ENCODE measurements at regions not wholly inside any gene's neighbourhood (a gene's known extent, or its start where the extent isn't known, plus 50 kb on each side); places are given as distances from the start of the nearest gene placed in this dataset.

GRCh38 chr22:48147404-48147803 lies 1385.0 kb downstream of the TBC1D22A start:
- Histone ChIP-seq H3K36me3 (ENCODE audit: insufficient read depth, low read depth, low read length) (no peaks in the 10 kb centered on the region), H3K27ac (ENCODE audit: low read length) (no peak overlapping the region), H3K27me3 (ENCODE audit: insufficient read depth, low read length) (peaks cover 23% of the 10 kb centered on the region), H3K9ac (ENCODE audit: low read depth, low read length) (no peak overlapping the region), H3K9me3 (ENCODE audit: insufficient read depth, low read depth, low read length) (no peaks in the 10 kb centered on the region), H3K4me3 (ENCODE audit: low read length) (peak overlapping the region; percentile 9; the same call in 1 of the 2 replicates), H3K4me1 (ENCODE audit: insufficient read depth, low read length) (peaks cover 8% of the 10 kb centered on the region; the same call in 1 of the 2 replicates)

GRCh38 chr22:48146426-48146825 lies 1384.0 kb downstream of the TBC1D22A start:
- peaks cover 23% of the 10 kb centered on the region for H3K27me3 ChIP-seq (ENCODE audit: insufficient read depth, low read length)
- no peak overlapping the region for H3K9ac ChIP-seq (ENCODE audit: low read depth, low read length)
- no peak overlapping the region for H3K27ac ChIP-seq (ENCODE audit: low read length)
- no peak overlapping the region for H3K4me3 ChIP-seq (ENCODE audit: low read length)
- H3K9me3 ChIP-seq (ENCODE audit: insufficient read depth, low read depth, low read length), result no peaks in the 10 kb centered on the region
- no peaks in the 10 kb centered on the region for H3K36me3 ChIP-seq (ENCODE audit: insufficient read depth, low read depth, low read length)
- peaks cover 8% of the 10 kb centered on the region; the same call in 1 of the 2 replicates for H3K4me1 ChIP-seq (ENCODE audit: insufficient read depth, low read length)

DNA sequence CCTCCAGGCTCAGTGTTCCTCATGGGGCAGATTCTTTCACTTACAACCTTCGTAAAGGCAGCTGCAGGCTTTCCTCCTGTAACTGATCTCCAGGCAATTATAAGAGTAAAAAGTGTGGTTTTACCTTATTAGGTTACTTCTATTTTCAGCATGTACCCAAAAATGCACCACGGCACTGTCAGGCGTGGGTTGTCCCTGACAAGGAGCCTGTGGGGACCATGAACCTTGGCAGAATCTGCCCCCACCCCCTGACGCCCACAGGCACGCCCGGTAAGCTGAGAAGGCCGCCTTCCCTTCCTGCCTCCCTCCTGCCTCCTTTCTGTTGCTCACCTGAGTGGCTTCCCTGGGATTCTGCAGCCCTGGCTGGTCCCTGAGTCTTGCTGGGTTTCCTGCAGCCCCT lies 1383.3 kb downstream of the TBC1D22A start:
- Histone ChIP-seq H3K4me3 (ENCODE audit: low read length) (no peak overlapping the region), H3K4me1 (ENCODE audit: insufficient read depth, low read length) (peaks cover 8% of the 10 kb centered on the region; the same call in 1 of the 2 replicates)

GRCh38 chr22:48144318-48144717 lies 1381.9 kb downstream of the TBC1D22A start:
- Histone ChIP-seq H3K9ac (ENCODE audit: low read depth, low read length) (no peak overlapping the region), H3K27ac (ENCODE audit: low read length) (no peak overlapping the region), H3K27me3 (ENCODE audit: insufficient read depth, low read length) (peaks cover 23% of the 10 kb centered on the region), H3K9me3 (ENCODE audit: insufficient read depth, low read depth, low read length) (no peaks in the 10 kb centered on the region), H3K36me3 (ENCODE audit: insufficient read depth, low read depth, low read length) (no peaks in the 10 kb centered on the region), H3K4me1 (ENCODE audit: insufficient read depth, low read length) (peaks cover 8% of the 10 kb centered on the region; the same call in 1 of the 2 replicates), H3K4me3 (ENCODE audit: low read length) (no peak overlapping the region)

More for the DNA sequence above, 1383.3 kb downstream of the TBC1D22A start:
- no peak overlapping the region for H3K27ac ChIP-seq (ENCODE audit: low read length)
- no peak overlapping the region for H3K9ac ChIP-seq (ENCODE audit: low read depth, low read length)
- H3K27me3 ChIP-seq (ENCODE audit: insufficient read depth, low read length), result peaks cover 23% of the 10 kb centered on the region
- H3K9me3 ChIP-seq (ENCODE audit: insufficient read depth, low read depth, low read length), result no peaks in the 10 kb centered on the region
- no peaks in the 10 kb centered on the region for H3K36me3 ChIP-seq (ENCODE audit: insufficient read depth, low read depth, low read length)

DNA sequence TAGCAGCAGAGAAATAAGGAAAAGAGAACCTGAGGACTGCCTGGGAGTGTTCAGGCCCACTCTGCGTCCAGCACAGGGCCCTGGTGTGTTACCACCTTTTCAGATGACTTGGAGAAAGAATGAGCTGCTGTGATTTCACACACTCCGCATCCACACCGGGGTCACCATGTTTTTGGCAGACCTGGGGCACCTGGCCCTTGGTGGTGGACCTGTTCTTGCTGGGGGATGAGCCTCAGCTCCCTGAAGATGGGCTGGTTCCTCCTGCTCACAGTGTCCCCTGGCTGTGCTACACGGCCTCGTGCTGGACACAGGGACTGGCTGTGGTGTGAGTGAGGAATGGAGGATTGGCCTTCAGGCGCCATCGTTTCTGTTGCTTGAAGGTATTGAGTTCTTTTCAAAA lies 1381.4 kb downstream of the TBC1D22A start:
- Histone ChIP-seq H3K4me3 (ENCODE audit: low read length) (no peak overlapping the region), H3K9me3 (ENCODE audit: insufficient read depth, low read depth, low read length) (no peaks in the 10 kb centered on the region), H3K36me3 (ENCODE audit: insufficient read depth, low read depth, low read length) (no peaks in the 10 kb centered on the region), H3K9ac (ENCODE audit: low read depth, low read length) (no peak overlapping the region), H3K27me3 (ENCODE audit: insufficient read depth, low read length) (peaks cover 23% of the 10 kb centered on the region), H3K27ac (ENCODE audit: low read length) (no peak overlapping the region), H3K4me1 (ENCODE audit: insufficient read depth, low read length) (peaks cover 8% of the 10 kb centered on the region; the same call in 1 of the 2 replicates)

DNA sequence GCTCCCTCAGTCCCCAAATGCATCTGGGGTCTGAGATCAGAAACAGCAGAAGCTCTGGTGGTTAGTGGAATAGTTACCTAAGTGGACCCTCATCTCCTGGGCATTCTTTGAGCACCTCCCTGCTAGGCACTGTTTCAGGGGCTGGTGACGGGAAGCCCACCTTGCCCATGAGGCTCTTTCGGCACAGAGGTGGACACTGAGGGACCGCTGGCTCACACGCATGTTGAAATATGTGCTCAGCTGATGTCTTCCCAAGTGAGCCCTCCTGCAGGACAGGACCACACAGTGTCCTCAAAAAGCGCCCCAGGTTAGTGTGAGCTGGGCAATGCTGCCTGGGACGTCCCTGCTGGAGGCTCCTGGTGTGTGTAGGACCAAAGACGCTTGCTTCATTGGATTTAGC lies 1379.9 kb downstream of the TBC1D22A start:
- Histone ChIP-seq H3K36me3 (ENCODE audit: insufficient read depth, low read depth, low read length) (no peaks in the 10 kb centered on the region), H3K27ac (ENCODE audit: low read length) (no peak overlapping the region), H3K9me3 (ENCODE audit: insufficient read depth, low read depth, low read length) (no peaks in the 10 kb centered on the region), H3K27me3 (ENCODE audit: insufficient read depth, low read length) (peaks cover 18% of the 10 kb centered on the region), H3K9ac (ENCODE audit: low read depth, low read length) (no peak overlapping the region), H3K4me1 (ENCODE audit: insufficient read depth, low read length) (peaks cover 3% of the 10 kb centered on the region; the same call in 1 of the 2 replicates), H3K4me3 (ENCODE audit: low read length) (no peak overlapping the region)

GRCh38 chr22:48141301-48141700 lies 1378.9 kb downstream of the TBC1D22A start:
- Histone ChIP-seq H3K27me3 (ENCODE audit: insufficient read depth, low read length) (peaks cover 13% of the 10 kb centered on the region), H3K4me3 (ENCODE audit: low read length) (no peak overlapping the region), H3K36me3 (ENCODE audit: insufficient read depth, low read depth, low read length) (no peaks in the 10 kb centered on the region), H3K9me3 (ENCODE audit: insufficient read depth, low read depth, low read length) (no peaks in the 10 kb centered on the region), H3K4me1 (ENCODE audit: insufficient read depth, low read length) (no peaks in the 10 kb centered on the region), H3K27ac (ENCODE audit: low read length) (no peak overlapping the region), H3K9ac (ENCODE audit: low read depth, low read length) (no peak overlapping the region)

DNA sequence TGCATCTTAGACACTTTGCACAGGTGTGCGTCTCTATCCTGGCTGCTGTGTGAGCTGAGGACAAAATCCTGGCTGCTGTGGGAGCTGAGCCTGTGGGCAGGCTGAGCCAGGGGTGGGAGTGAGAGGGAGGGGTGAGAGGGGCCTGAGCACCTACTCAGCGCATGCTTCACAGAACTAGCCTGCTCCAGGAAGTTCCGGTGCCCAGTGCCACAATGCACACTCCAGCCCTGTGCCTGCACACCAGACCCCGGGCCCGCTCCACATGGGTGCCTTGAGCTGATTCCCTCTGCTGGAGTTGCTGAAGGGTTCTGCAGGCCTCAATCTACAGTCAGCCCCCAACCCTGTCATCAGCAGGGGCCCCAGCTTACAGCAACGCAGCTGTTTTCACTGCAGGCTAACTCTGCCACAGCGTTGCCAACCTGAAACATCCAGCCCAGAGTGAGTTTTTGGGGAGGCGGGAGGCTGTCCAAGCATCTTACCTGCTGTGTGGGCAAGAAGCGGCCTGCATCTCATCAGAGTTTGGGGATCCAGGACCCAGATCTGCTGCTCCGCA lies 1377.9 kb downstream of the TBC1D22A start:
- no peaks in the 10 kb centered on the region for H3K4me1 ChIP-seq (ENCODE audit: insufficient read depth, low read length)
- H3K36me3 ChIP-seq (ENCODE audit: insufficient read depth, low read depth, low read length), result no peaks in the 10 kb centered on the region
- H3K9ac ChIP-seq (ENCODE audit: low read depth, low read length), result no peak overlapping the region
- peaks cover 6% of the 10 kb centered on the region; the same call in 1 of the 2 replicates for H3K27me3 ChIP-seq (ENCODE audit: insufficient read depth, low read length)
- no peak overlapping the region for H3K4me3 ChIP-seq (ENCODE audit: low read length)
- H3K9me3 ChIP-seq (ENCODE audit: insufficient read depth, low read depth, low read length), result no peaks in the 10 kb centered on the region
- no peak overlapping the region for H3K27ac ChIP-seq (ENCODE audit: low read length)

DNA sequence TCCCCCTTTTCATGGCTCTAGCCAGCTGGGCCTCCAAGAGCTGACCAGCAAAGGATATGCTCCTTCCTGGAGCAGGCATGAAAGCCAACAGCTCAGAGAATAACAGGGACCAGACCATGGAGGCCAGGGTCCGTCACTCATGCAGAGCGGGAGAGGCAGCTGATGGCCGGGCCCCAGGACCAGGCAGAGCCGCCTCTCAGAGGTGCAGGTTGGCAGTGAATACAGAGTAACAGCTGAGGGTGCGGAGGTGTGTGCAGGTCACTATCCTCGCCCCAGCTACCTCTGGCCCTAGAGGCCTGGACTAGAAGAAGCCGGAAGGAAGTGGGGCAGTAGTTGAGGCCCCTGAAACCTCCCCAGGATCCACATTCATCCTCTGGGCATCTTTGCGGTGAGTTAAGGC lies 1377.3 kb downstream of the TBC1D22A start:
- Histone ChIP-seq H3K36me3 (ENCODE audit: insufficient read depth, low read depth, low read length) (no peaks in the 10 kb centered on the region), H3K4me1 (ENCODE audit: insufficient read depth, low read length) (no peaks in the 10 kb centered on the region), H3K27me3 (ENCODE audit: insufficient read depth, low read length) (peaks cover under 1% of the 10 kb centered on the region; the same call in 1 of the 2 replicates), H3K27ac (ENCODE audit: low read length) (no peak overlapping the region), H3K9me3 (ENCODE audit: insufficient read depth, low read depth, low read length) (peaks cover 2% of the 10 kb centered on the region; the same call in 1 of the 2 replicates), H3K9ac (ENCODE audit: low read depth, low read length) (no peak overlapping the region), H3K4me3 (ENCODE audit: low read length) (no peak overlapping the region)

DNA sequence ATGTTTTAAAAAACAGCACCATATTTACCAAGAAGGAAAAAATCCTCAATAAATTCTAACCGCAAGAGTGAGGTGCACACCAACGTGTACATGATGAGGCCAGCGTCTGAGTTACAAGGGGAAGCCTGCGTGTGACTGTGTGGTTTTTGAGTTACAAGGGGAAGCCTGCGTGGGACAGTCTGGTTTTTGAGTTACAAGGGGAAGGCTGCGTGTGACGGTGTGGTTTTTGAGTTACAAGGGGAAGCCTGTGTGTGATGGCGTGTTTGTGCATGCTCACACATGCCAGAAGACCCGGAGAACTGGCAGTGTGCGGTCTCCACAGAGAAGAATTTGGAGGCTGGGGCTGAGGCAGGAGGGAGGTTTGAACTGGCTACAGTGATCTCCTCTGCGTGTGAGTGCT lies 1376.4 kb downstream of the TBC1D22A start:
- Histone ChIP-seq H3K27me3 (ENCODE audit: insufficient read depth, low read length) (no peaks in the 10 kb centered on the region), H3K4me3 (ENCODE audit: low read length) (no peak overlapping the region), H3K9me3 (ENCODE audit: insufficient read depth, low read depth, low read length) (peaks cover 9% of the 10 kb centered on the region), H3K27ac (ENCODE audit: low read length) (no peak overlapping the region), H3K36me3 (ENCODE audit: insufficient read depth, low read depth, low read length) (no peaks in the 10 kb centered on the region), H3K4me1 (ENCODE audit: insufficient read depth, low read length) (no peaks in the 10 kb centered on the region), H3K9ac (ENCODE audit: low read depth, low read length) (no peak overlapping the region)

GRCh38 chr22:48138427-48138826 lies 1376.0 kb downstream of the TBC1D22A start:
- Histone ChIP-seq H3K27ac (ENCODE audit: low read length) (no peak overlapping the region), H3K4me1 (ENCODE audit: insufficient read depth, low read length) (no peaks in the 10 kb centered on the region), H3K4me3 (ENCODE audit: low read length) (no peak overlapping the region), H3K36me3 (ENCODE audit: insufficient read depth, low read depth, low read length) (no peaks in the 10 kb centered on the region), H3K9me3 (ENCODE audit: insufficient read depth, low read depth, low read length) (peaks cover 9% of the 10 kb centered on the region), H3K27me3 (ENCODE audit: insufficient read depth, low read length) (no peaks in the 10 kb centered on the region), H3K9ac (ENCODE audit: low read depth, low read length) (no peak overlapping the region)

- H3K36me3 ChIP-seq (ENCODE audit: insufficient read depth, low read depth, low read length), result no peaks in the 10 kb centered on the region
- no peaks in the 10 kb centered on the region for H3K4me1 ChIP-seq (ENCODE audit: insufficient read depth, low read length)
- no peak overlapping the region for H3K9ac ChIP-seq (ENCODE audit: low read depth, low read length)
These were observed 1375.2 kb downstream of the TBC1D22A start for GRCh38 chr22:48137640-48138039.

More at GRCh38 chr22:48137640-48138039, 1375.2 kb downstream of the TBC1D22A start:
- Histone ChIP-seq H3K9me3 (ENCODE audit: insufficient read depth, low read depth, low read length) (peaks cover 9% of the 10 kb centered on the region), H3K27me3 (ENCODE audit: insufficient read depth, low read length) (no peaks in the 10 kb centered on the region), H3K4me3 (ENCODE audit: low read length) (no peak overlapping the region), H3K27ac (ENCODE audit: low read length) (no peak overlapping the region)

Data from iPS-20b (cell line).